Left hindlimb (tissue), 1 donor: ENCODE measurements at regions not wholly inside any gene's neighbourhood (a gene's known extent, or its start where the extent isn't known, plus 50 kb on each side); places are given as distances from the start of the nearest gene placed in this dataset.
"Not testable (repeated sequence)": the region's sequence is repeated elsewhere in the genome, so short reads cannot be mapped to it uniquely, and the experiment has no call there.

Experiments
- DNase-seq: peaks from one replicate; pipeline ENCODE4 v3.0.0-alpha.2; 2018

GRCh38 chr2:40043641-40044040 lies 264.6 kb upstream of the THUMPD2 start:
- DNase-seq = no peak

- DNase-seq = no peak
Observed at GRCh38 chr2:40043191-40043590, 264.1 kb upstream of the THUMPD2 start.

GRCh38 chr2:40041422-40042382 lies 262.6 kb upstream of the THUMPD2 start:
- peak; percentile 40 for DNase-seq

GRCh38 chr2:40039549-40039948 lies 260.5 kb upstream of the THUMPD2 start:
- no peak for DNase-seq

GRCh38 chr2:40038646-40039045 lies 259.6 kb upstream of the THUMPD2 start:
- DNase-seq = no peak

- DNase-seq = no peak
Observed at GRCh38 chr2:40037303-40037702, 258.2 kb upstream of the THUMPD2 start.

- no peak for DNase-seq
Observed at GRCh38 chr2:40036241-40036640, 257.2 kb upstream of the THUMPD2 start.

GRCh38 chr2:40034801-40035200 lies 255.7 kb upstream of the THUMPD2 start:
- DNase-seq = no peak

GRCh38 chr2:40034198-40034597 lies 255.1 kb upstream of the THUMPD2 start:
- DNase-seq = no peak

- no peak for DNase-seq
Observed at GRCh38 chr2:40033781-40034180, 254.7 kb upstream of the THUMPD2 start.

GRCh38 chr2:40032650-40033319 lies 253.7 kb upstream of the THUMPD2 start:
- no peak for DNase-seq

- DNase-seq = no peak
Observed at GRCh38 chr2:40030456-40030975, 251.5 kb upstream of the THUMPD2 start.

- no peak for DNase-seq
Observed at GRCh38 chr2:40028792-40029488, 249.9 kb upstream of the THUMPD2 start.

GRCh38 chr2:40027968-40028367 lies 248.9 kb upstream of the THUMPD2 start:
- DNase-seq = no peak

GRCh38 chr2:40025276-40025675 lies 246.2 kb upstream of the THUMPD2 start:
- DNase-seq = not testable (repeated sequence)

GRCh38 chr2:40020997-40021396 lies 241.9 kb upstream of the THUMPD2 start:
- DNase-seq = no peak

- no peak for DNase-seq
Observed at GRCh38 chr2:40016151-40016885, 237.3 kb upstream of the THUMPD2 start.

GRCh38 chr2:40013962-40014361 lies 234.9 kb upstream of the THUMPD2 start:
- not testable (repeated sequence) for DNase-seq

GRCh38 chr2:40004336-40004735 lies 225.3 kb upstream of the THUMPD2 start:
- DNase-seq = no peak

- DNase-seq = no peak
Observed at GRCh38 chr2:40002339-40002738, 223.3 kb upstream of the THUMPD2 start.

- no peak for DNase-seq
Observed at GRCh38 chr2:39999864-40000263, 220.8 kb upstream of the THUMPD2 start.

GRCh38 chr2:39998617-39999016 lies 219.6 kb upstream of the THUMPD2 start:
- DNase-seq = no peak
